ENCODE measurements at regions not wholly inside any gene's neighbourhood (a gene's known extent, or its start where the extent isn't known, plus 50 kb on each side); places are given as distances from the start of the nearest gene placed in this dataset.

GRCh38 chr12:107903341-107904061, 129.0 kb downstream of the ASCL4 start (continued):
- TF ChIP-seq AFF4 (CRISPR knock-in tag; IDR thresholded peaks at IDR 0.05) (peak; percentile 71; the same call in 1 of the 2 replicates), MXD1 (CRISPR knock-in tag; IDR thresholded peaks at IDR 0.05; ENCODE audit: borderline replicate concordance, poor library complexity, severe bottlenecking) (no peak), CXXC5 (CRISPR knock-in tag; IDR thresholded peaks at IDR 0.05) (peak; percentile 94), CEBPG (CRISPR knock-in tag; IDR thresholded peaks at IDR 0.05) (no peak), CEBPG (tag; conservative IDR thresholded peaks at IDR 0.05 in 1 of 2, IDR thresholded peaks at IDR 0.05 in 1 of 2) (no peak), CREB3 (tag; conservative IDR thresholded peaks at IDR 0.05; ENCODE audit: low read depth) (peak; percentile 63; the same call in 1 of the 2 replicates), SMARCA4 (IDR thresholded peaks at IDR 0.05) (no peak), ZBTB17 (CRISPR knock-in tag; IDR thresholded peaks at IDR 0.05) (0 out of 2 replicates have a peak, but pooled peaks have one; percentile 34), NR4A1 (CRISPR knock-in tag; IDR thresholded peaks at IDR 0.05) (0 out of 2 replicates have a peak, but pooled peaks have one; percentile 13), NR4A1 (tag; IDR thresholded peaks at IDR 0.05) (no peak), FOXO4 (CRISPR knock-in tag; IDR thresholded peaks at IDR 0.05) (no peak), MECOM (CRISPR knock-in tag; IDR thresholded peaks at IDR 0.05) (no peak), SIX5 (IDR thresholded peaks at IDR 0.05; ENCODE audit: borderline replicate concordance in 1 of 2, insufficient read depth in 1 of 2, low read depth in 1 of 2, low read length in 2 of 2) (no peak), KLF1 (tag; IDR thresholded peaks at IDR 0.05) (peak; percentile 99), ERF (CRISPR knock-in tag; IDR thresholded peaks at IDR 0.05) (no peak), PPARD (CRISPR knock-in tag; IDR thresholded peaks at IDR 0.05) (no peak), SLC30A9 (CRISPR knock-in tag; IDR thresholded peaks at IDR 0.05) (no peak), ILK (tag; IDR thresholded peaks at IDR 0.05; ENCODE audit: borderline replicate concordance, low read depth) (no peak), MNT (conservative IDR thresholded peaks at IDR 0.05) (peak; percentile 58 to 83; a peak in 3 of 4 replicates)

Measured in K562 (cell line).